Central memory CD8-positive, alpha-beta T cell (primary cell): ENCODE measurements at regions not wholly inside any gene's neighbourhood (a gene's known extent, or its start where the extent isn't known, plus 50 kb on each side); places are given as distances from the start of the nearest gene placed in this dataset.

ENCODE experiments used
- ATAC-seq: fragments of 150-1000 bp; cut with Tn5 transposase; replicated peaks from 2 replicates; pipeline ENCODE4 v1.10.0; 2022; ENCODE audit warnings: mild to moderate bottlenecking, moderate FRiP score, moderate number of reproducible peaks; ENCODE audit not compliant: poor library complexity, severe bottlenecking; ENCODE audit errors: extremely low read depth
- DNase-seq, 2 donors: peaks; one replicate each; pipeline ENCODE4 v3.0.0; 2021; ENCODE audit warnings: low spot score in 2 of 2
- H3K27ac Mint-ChIP-seq: one replicate; pipeline ENCODE4 v1.8.0; 2022; ENCODE audit warnings: low read depth, mild to moderate bottlenecking, moderate library complexity, mixed read lengths
- H3K27me3 Mint-ChIP-seq: one replicate; pipeline ENCODE4 v1.8.0; 2022; ENCODE audit warnings: mixed read lengths
- H3K36me3 Mint-ChIP-seq: one replicate; pipeline ENCODE4 v1.8.0; 2022; ENCODE audit warnings: mild to moderate bottlenecking, moderate library complexity, mixed read lengths; ENCODE audit not compliant: insufficient read depth
- H3K4me1 Mint-ChIP-seq: one replicate; pipeline ENCODE4 v1.8.0; 2022; ENCODE audit warnings: mixed read lengths
- H3K4me3 Mint-ChIP-seq: one replicate; pipeline ENCODE4 v1.8.0; 2022; ENCODE audit warnings: mild to moderate bottlenecking, moderate library complexity, mixed read lengths
- H3K9me3 Mint-ChIP-seq: one replicate; pipeline ENCODE4 v1.8.0; 2022; ENCODE audit warnings: mixed read lengths

GRCh38 chr5:40396317-40396716 lies 283.4 kb upstream of the PTGER4 start:
- Mint-ChIP-seq H3K9me3 (no peaks in the 10 kb centered on the region), H3K36me3 (peaks cover under 1% of the 10 kb centered on the region), H3K27me3 (no peaks in the 10 kb centered on the region), H3K4me1 (peaks cover 22% of the 10 kb centered on the region), H3K4me3 (no peak overlapping the region), H3K27ac (no peak overlapping the region)
- ATAC-seq (no peak), DNase-seq (no peak)

- H3K9me3 Mint-ChIP-seq: no peaks in the 10 kb centered on the region
- peaks cover 2% of the 10 kb centered on the region for H3K36me3 Mint-ChIP-seq
- H3K27ac Mint-ChIP-seq: no peak overlapping the region
- H3K27me3 Mint-ChIP-seq: no peaks in the 10 kb centered on the region
- no peak for ATAC-seq
- no peak overlapping the region for H3K4me3 Mint-ChIP-seq
- H3K4me1 Mint-ChIP-seq: peaks cover 30% of the 10 kb centered on the region
- DNase-seq: no peak
These were observed 284.5 kb upstream of the PTGER4 start for GRCh38 chr5:40395251-40395650.

- Mint-ChIP-seq H3K9me3 (no peaks in the 10 kb centered on the region), H3K4me3 (no peak overlapping the region), H3K27me3 (no peaks in the 10 kb centered on the region), H3K27ac (no peak overlapping the region), H3K4me1 (peaks cover 35% of the 10 kb centered on the region), H3K36me3 (peaks cover 2% of the 10 kb centered on the region)
- ATAC-seq (no peak), DNase-seq (no peak)
These were observed 285.0 kb upstream of the PTGER4 start for GRCh38 chr5:40394698-40395097.

- no peak for ATAC-seq
- no peak for DNase-seq
- Mint-ChIP-seq H3K9me3 (no peaks in the 10 kb centered on the region), H3K36me3 (peaks cover 2% of the 10 kb centered on the region), H3K27ac (peak overlapping the region; percentile 60), H3K27me3 (no peaks in the 10 kb centered on the region), H3K4me1 (peaks cover 52% of the 10 kb centered on the region), H3K4me3 (no peak overlapping the region)
These were observed 288.1 kb upstream of the PTGER4 start for GRCh38 chr5:40391642-40392041.

- H3K27ac Mint-ChIP-seq: peak overlapping the region; percentile 91
These were observed 289.2 kb upstream of the PTGER4 start for GRCh38 chr5:40390281-40391149.

GRCh38 chr5:40389591-40389990 lies 290.1 kb upstream of the PTGER4 start:
- H3K36me3 Mint-ChIP-seq: peaks cover 2% of the 10 kb centered on the region
- DNase-seq (no peak), ATAC-seq (no peak)
- H3K4me1 Mint-ChIP-seq: peaks cover 71% of the 10 kb centered on the region
- H3K4me3 Mint-ChIP-seq: no peak overlapping the region
- H3K27ac Mint-ChIP-seq: peak overlapping the region; percentile 91
- no peaks in the 10 kb centered on the region for H3K27me3 Mint-ChIP-seq
- no peaks in the 10 kb centered on the region for H3K9me3 Mint-ChIP-seq

More at GRCh38 chr5:40390281-40391149, 289.2 kb upstream of the PTGER4 start:
- ATAC-seq: peak; percentile 67
- peaks cover 2% of the 10 kb centered on the region for H3K36me3 Mint-ChIP-seq
- peaks cover 61% of the 10 kb centered on the region for H3K4me1 Mint-ChIP-seq
- no peaks in the 10 kb centered on the region for H3K27me3 Mint-ChIP-seq
- no peaks in the 10 kb centered on the region for H3K9me3 Mint-ChIP-seq
- no peak for DNase-seq
- H3K4me3 Mint-ChIP-seq: no peak overlapping the region

GRCh38 chr5:40386289-40386688 lies 293.4 kb upstream of the PTGER4 start:
- Mint-ChIP-seq H3K4me1 (peaks cover 70% of the 10 kb centered on the region), H3K9me3 (no peaks in the 10 kb centered on the region), H3K27ac (peak overlapping the region; percentile 65), H3K27me3 (no peaks in the 10 kb centered on the region), H3K36me3 (peaks cover 1% of the 10 kb centered on the region), H3K4me3 (peak overlapping the region; percentile 6)
- ATAC-seq (peak; percentile 61), DNase-seq (no peak)

GRCh38 chr5:40385544-40385943 lies 294.2 kb upstream of the PTGER4 start:
- peak overlapping the region; percentile 65 for H3K27ac Mint-ChIP-seq

GRCh38 chr5:40384782-40385390 lies 294.8 kb upstream of the PTGER4 start:
- peak overlapping the region; percentile 65 for H3K27ac Mint-ChIP-seq
- DNase-seq (no peak), ATAC-seq (no peak)
- H3K36me3 Mint-ChIP-seq: no peaks in the 10 kb centered on the region
- peak overlapping the region; percentile 4 for H3K4me3 Mint-ChIP-seq
- H3K9me3 Mint-ChIP-seq: no peaks in the 10 kb centered on the region
- peaks cover 56% of the 10 kb centered on the region for H3K4me1 Mint-ChIP-seq
- no peaks in the 10 kb centered on the region for H3K27me3 Mint-ChIP-seq

More at GRCh38 chr5:40385544-40385943, 294.2 kb upstream of the PTGER4 start:
- Mint-ChIP-seq H3K4me3 (peak overlapping the region; percentile 6), H3K36me3 (no peaks in the 10 kb centered on the region), H3K9me3 (no peaks in the 10 kb centered on the region), H3K4me1 (peaks cover 63% of the 10 kb centered on the region), H3K27me3 (no peaks in the 10 kb centered on the region)
- DNase-seq: no peak
- ATAC-seq: no peak

- H3K4me3 Mint-ChIP-seq: peak overlapping the region; percentile 12
- H3K27me3 Mint-ChIP-seq: no peaks in the 10 kb centered on the region
- ATAC-seq: peak; percentile 54
- no peak for DNase-seq
- no peaks in the 10 kb centered on the region for H3K9me3 Mint-ChIP-seq
- peaks cover 51% of the 10 kb centered on the region for H3K4me1 Mint-ChIP-seq
- H3K36me3 Mint-ChIP-seq: no peaks in the 10 kb centered on the region
- H3K27ac Mint-ChIP-seq: peak overlapping the region; percentile 50
These were observed 295.7 kb upstream of the PTGER4 start for GRCh38 chr5:40383749-40384651.

- ATAC-seq: no peak
These were observed 297.9 kb upstream of the PTGER4 start for GRCh38 chr5:40381676-40382363.

GRCh38 chr5:40381016-40381415 lies 298.7 kb upstream of the PTGER4 start:
- no peak overlapping the region for H3K4me3 Mint-ChIP-seq

More at GRCh38 chr5:40381676-40382363, 297.9 kb upstream of the PTGER4 start:
- Mint-ChIP-seq H3K36me3 (peaks cover 1% of the 10 kb centered on the region), H3K4me1 (peaks cover 55% of the 10 kb centered on the region), H3K27me3 (no peaks in the 10 kb centered on the region), H3K9me3 (no peaks in the 10 kb centered on the region), H3K4me3 (no peak overlapping the region), H3K27ac (no peak overlapping the region)
- DNase-seq: no peak

More at GRCh38 chr5:40381016-40381415, 298.7 kb upstream of the PTGER4 start:
- DNase-seq: no peak
- Mint-ChIP-seq H3K4me1 (peaks cover 50% of the 10 kb centered on the region), H3K36me3 (peaks cover 1% of the 10 kb centered on the region), H3K27me3 (no peaks in the 10 kb centered on the region), H3K27ac (no peak overlapping the region), H3K9me3 (no peaks in the 10 kb centered on the region)
- ATAC-seq: no peak
